ENCODE measurements at regions not wholly inside any gene's neighbourhood (a gene's known extent, or its start where the extent isn't known, plus 50 kb on each side); places are given as distances from the start of the nearest gene placed in this dataset.
"Not testable (repeated sequence)": the region's sequence is repeated elsewhere in the genome, so short reads cannot be mapped to it uniquely, and the experiment has no call there.

- no peak for DNase-seq
Observed at GRCh38 chr5:114790403-114790792, 379.3 kb downstream of the TRIM36 start.

- DNase-seq = peak; percentile 1
Observed at GRCh38 chr5:114789773-114790402, 379.8 kb downstream of the TRIM36 start.

GRCh38 chr5:114782869-114783268, 386.8 kb downstream of the TRIM36 start:
- DNase-seq = no peak

GRCh38 chr5:114782177-114782576, 387.5 kb downstream of the TRIM36 start:
- DNase-seq = no peak

GRCh38 chr5:114780290-114780689, 389.4 kb downstream of the TRIM36 start:
- DNase-seq = no peak

GRCh38 chr5:114744406-114744805, 382.5 kb downstream of the KCNN2 start:
- no peak for DNase-seq

DNA sequence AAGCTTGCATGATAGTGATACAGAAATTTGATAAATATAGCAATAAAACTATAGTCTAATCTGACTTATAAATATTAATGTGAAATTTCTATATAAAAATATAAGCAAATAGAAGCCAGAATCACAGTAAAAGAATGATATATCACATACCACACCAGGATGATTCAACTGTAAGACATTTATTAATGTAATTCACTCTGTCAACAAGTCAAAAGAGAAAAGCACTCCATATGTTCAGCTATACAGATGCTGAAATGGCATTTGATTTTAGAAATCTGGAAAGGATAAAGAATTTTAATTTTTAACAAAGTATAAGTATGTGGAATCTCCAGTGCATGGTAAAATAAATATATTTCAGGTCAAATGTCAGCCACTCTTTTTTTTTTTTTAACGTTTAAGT, 372.4 kb downstream of the KCNN2 start:
- DNase-seq = no peak

DNA sequence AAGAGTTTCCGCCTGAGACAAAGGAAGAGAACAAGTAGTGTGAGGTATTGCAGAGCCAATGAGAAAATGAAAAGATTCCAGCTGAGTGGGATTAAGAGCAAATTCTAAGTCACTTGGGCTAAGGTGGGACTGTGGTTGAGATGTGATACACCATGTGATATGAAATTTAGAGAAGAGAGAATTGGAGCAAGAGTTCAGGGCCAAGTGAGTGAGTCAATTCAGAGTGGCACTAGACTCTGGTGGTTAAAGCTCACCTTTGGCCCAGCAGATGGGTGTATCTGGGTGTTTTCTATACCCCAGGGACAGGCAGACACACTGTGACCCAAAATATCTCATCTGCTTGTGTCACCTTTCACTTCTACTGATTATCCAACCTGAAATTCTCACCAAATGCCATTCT, 368.1 kb downstream of the KCNN2 start:
- DNase-seq = no peak

DNA sequence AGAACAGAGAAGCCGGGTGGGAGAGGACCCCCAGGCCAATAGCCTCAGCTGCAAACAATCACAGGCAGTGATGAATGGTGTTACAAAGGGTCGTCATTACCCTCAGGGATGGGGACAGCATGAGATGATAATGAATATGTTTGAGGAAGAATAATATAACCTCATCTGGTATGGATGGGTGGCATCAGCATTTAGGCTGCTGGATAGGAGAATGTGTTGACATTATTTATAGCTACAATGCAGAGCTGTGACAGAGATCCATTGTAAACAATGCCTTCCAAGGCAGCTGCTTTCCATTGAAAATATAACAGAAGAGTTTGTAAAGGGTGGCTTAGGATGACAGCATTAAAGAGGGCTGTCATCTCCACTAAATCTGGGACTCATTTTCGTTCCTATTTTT, 365.5 kb downstream of the KCNN2 start:
- no peak for DNase-seq

GRCh38 chr5:114726131-114726530, 364.3 kb downstream of the KCNN2 start:
- DNase-seq = no peak

DNA sequence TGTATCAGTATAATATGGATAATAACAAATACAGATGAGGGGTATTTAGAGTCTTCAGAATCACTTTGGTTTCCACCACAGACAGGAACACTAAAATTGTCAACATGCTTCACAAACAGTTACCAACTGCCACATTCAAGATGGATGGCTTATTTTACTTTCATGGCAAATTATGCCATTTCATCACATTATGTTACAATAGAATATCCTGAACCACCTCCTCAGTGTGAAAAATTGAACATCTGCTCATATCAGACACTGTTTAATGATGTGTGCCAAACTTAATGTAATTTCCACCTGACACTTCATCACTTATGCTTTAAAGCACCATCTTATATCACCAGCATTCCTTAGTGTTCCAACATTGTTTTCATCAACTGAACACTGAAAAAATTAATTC, 357.4 kb downstream of the KCNN2 start:
- DNase-seq = no peak

GRCh38 chr5:114716955-114717354, 355.1 kb downstream of the KCNN2 start:
- DNase-seq = no peak

DNA sequence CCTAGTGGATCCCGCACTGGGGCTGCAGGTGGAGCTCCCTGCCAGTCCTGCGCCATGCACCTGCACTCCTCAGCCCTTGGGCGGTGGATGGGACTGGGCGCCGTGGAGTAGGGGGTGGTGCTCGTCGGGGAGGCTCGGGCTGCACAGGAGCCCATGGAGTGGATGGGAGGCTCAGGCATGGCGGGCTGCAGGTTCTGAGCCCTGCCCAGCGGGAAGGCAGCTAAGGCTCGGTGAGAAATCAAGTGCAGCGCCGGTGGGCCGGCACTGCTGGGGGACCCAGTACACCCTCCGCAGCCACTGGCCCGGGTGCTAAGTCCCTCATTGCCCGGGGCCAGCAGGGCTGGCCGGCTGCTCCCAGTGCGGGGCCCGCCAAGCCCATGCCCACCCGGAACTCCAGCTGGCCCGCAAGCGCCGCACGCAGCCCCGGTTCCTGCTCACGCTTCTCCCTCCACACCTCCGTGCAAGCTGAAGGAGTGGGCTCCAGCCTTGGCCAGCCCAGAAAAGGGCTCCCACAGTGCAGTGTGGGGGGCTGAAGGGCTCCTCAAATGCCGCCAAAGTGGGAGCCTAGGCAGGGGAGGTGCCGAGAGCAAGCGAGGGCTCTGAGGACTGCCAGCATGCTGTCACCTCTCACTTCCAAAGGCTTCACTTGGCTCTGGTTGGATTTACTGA, 342.5 kb downstream of the KCNN2 start:
- not testable (repeated sequence) for DNase-seq

DNA sequence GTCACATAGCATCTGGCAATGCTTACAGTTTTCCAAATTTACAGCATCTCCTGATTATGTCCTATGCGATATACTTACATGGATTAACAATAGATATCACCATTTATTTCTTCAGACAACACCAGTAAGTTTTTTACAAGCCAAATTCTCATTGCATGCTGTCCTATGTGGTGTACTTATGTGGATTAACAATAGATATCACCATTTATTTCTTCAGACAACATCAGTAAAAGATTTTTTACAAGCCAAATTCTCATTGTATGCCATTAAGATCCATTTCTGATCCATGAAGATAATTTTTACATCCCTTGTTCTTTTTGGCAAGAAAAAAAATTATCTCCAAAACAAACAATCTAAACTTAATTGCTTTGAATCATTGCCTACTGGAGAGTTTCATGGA, 340.9 kb downstream of the KCNN2 start:
- DNase-seq = no peak

- DNase-seq = no peak
Observed at GRCh38 chr5:114702136-114702535, 340.3 kb downstream of the KCNN2 start.

DNA sequence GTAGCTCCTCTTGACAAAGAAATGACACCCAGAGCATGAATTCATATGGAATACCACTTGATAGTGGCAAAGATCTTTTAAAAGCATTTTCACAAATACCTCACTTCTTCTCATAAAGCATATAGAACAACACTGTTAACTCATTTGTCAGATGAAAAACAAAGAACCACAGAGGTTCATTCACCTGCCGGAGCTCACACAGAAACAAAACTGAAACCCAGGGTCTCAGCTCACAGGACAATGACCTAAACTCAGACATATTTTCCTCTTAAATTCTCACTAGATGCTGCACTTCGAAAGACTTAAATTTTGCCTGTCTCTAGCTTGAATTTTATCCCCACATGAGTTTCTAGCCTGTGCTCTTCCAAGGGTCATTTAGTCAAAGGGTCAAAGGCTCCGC, 339.0 kb downstream of the KCNN2 start:
- DNase-seq = no peak

- no peak for DNase-seq
Observed at GRCh38 chr5:114695292-114695904, 333.5 kb downstream of the KCNN2 start.

GRCh38 chr5:114686356-114686755, 324.5 kb downstream of the KCNN2 start:
- DNase-seq = no peak

DNA sequence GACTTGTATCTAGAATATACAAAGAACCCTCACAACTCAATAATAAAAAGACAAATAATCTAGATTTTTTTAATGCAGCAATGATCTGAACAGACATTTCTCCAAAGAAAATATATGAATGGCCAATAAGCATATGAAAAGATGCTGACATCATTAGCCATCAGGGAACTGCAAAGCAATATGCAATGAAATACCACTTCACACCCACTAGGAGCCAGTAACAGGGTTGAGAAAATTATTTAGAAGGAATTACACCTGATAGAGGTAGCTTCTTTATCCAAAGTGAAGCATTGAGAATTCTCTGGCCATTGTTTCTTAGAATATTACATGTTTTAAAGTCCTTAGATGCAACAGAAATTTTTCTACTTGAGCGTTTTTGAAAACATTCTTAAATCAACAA, 316.9 kb downstream of the KCNN2 start:
- DNase-seq = no peak

DNA sequence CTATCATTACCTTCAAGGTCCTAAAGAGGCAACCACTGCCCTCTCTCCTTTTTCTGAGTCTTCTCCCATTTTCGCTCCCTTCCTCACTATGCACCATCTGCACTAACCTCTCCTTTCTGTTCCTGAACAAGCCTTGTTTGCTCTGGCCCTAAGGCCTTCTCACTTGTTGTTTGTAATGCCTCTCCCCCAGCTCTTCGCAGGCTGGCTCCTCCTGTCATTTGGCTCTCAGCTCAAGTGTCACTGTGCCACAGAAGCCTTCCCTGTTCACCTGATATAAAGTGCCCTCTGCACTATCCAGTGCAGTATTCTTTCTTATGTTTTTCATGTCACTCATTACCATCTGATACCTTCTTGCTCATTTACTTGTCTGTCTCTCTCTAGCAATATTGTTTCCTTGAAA, 303.7 kb downstream of the KCNN2 start:
- no peak for DNase-seq

- no peak for DNase-seq
Observed at GRCh38 chr5:114660791-114661190, 298.9 kb downstream of the KCNN2 start.

DNA sequence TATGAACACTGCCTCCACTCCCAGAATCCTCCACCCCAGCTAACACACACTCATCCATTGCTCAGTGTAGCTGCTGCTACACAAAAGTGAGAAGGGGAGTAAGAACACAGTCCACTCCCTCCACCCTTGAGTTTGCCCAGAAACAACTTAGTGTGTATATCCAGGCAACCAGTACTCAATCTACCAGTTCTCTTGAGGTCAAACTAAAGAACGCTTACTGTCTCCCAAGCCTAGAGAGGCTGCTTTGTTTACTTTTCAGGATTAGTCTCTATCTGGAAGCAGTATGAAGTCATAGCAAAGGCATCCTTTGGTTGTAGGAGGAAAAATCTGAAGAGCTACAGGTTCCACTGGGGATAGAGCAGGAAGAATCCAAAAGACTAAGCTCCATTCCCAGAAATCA, 296.3 kb downstream of the KCNN2 start:
- DNase-seq = no peak

- DNase-seq = no peak
Observed at GRCh38 chr5:114657342-114658130, 295.7 kb downstream of the KCNN2 start.

- DNase-seq = no peak
Observed at GRCh38 chr5:114649878-114650277, 288.0 kb downstream of the KCNN2 start.
